ENCODE measurements at regions not wholly inside any gene's neighbourhood (a gene's known extent, or its start where the extent isn't known, plus 50 kb on each side); places are given as distances from the start of the nearest gene placed in this dataset.

- Histone ChIP-seq H3F3A (ENCODE audit: insufficient read depth, low read length) (no peaks in the 10 kb centered on the region), H3K9me3 (replicated peaks; ENCODE audit: insufficient read depth, low read length) (no peaks in the 10 kb centered on the region), H3K27ac (ENCODE audit: low read length) (no peak overlapping the region), H2AFZ (ENCODE audit: low read length) (no peak overlapping the region), H3K9me2 (replicated peaks; ENCODE audit: insufficient read depth, low read length) (no peaks in the 10 kb centered on the region), H3K4me2 (ENCODE audit: low read depth, low read length) (no peak overlapping the region), H3K36me3 (replicated peaks; ENCODE audit: insufficient read depth, low read length) (no peaks in the 10 kb centered on the region), H3K4me1 (ENCODE audit: low read length) (0 out of 2 replicates have a peak, but pooled peaks cover 9% of the 10 kb centered on the region), H3K27me3 (replicated peaks; ENCODE audit: insufficient read depth, low read length) (no peaks in the 10 kb centered on the region), H3K79me2 (ENCODE audit: low read length) (no peaks in the 10 kb centered on the region), H3K9ac (ENCODE audit: low read length) (no peak overlapping the region), H4K20me1 (ENCODE audit: insufficient read depth, low read length) (no peaks in the 10 kb centered on the region), H3K4me3 (ENCODE audit: low read length) (no peak overlapping the region)
- TF ChIP-seq CTCF (IDR thresholded peaks at IDR 0.05; ENCODE audit: low read length): no peak
- no peak for TF ChIP-seq EZH2phosphoT487 (IDR thresholded peaks at IDR 0.05; ENCODE audit: low read length)
- TF ChIP-seq EZH2 (optimal IDR thresholded peaks at IDR 0.05; ENCODE audit: low read depth, low read length): no peak
- DNase-seq: no peak
Measured at GRCh38 chr15:47846128-47846868, 129.0 kb downstream of the SEMA6D start.

- Histone ChIP-seq H3K4me3 (ENCODE audit: low read length) (no peak overlapping the region), H3K27ac (ENCODE audit: low read length) (no peak overlapping the region), H2AFZ (ENCODE audit: low read length) (no peak overlapping the region), H3K9ac (ENCODE audit: low read length) (no peak overlapping the region), H3K9me2 (replicated peaks; ENCODE audit: insufficient read depth, low read length) (no peaks in the 10 kb centered on the region), H3F3A (ENCODE audit: insufficient read depth, low read length) (no peaks in the 10 kb centered on the region), H4K20me1 (ENCODE audit: insufficient read depth, low read length) (no peaks in the 10 kb centered on the region), H3K36me3 (replicated peaks; ENCODE audit: insufficient read depth, low read length) (no peaks in the 10 kb centered on the region), H3K9me3 (replicated peaks; ENCODE audit: insufficient read depth, low read length) (no peaks in the 10 kb centered on the region), H3K4me2 (ENCODE audit: low read depth, low read length) (no peak overlapping the region), H3K27me3 (replicated peaks; ENCODE audit: insufficient read depth, low read length) (no peaks in the 10 kb centered on the region), H3K4me1 (ENCODE audit: low read length) (0 out of 2 replicates have a peak, but pooled peaks cover 9% of the 10 kb centered on the region), H3K79me2 (ENCODE audit: low read length) (no peaks in the 10 kb centered on the region)
- TF ChIP-seq EZH2phosphoT487 (IDR thresholded peaks at IDR 0.05; ENCODE audit: low read length): no peak
- TF ChIP-seq CTCF (IDR thresholded peaks at IDR 0.05; ENCODE audit: low read length): no peak
- no peak for TF ChIP-seq EZH2 (optimal IDR thresholded peaks at IDR 0.05; ENCODE audit: low read depth, low read length)
- DNase-seq: no peak
Measured at GRCh38 chr15:47846876-47847275, 129.6 kb downstream of the SEMA6D start.

- no peak overlapping the region for H3K27ac ChIP-seq (ENCODE audit: low read length)
- H3K9ac ChIP-seq (ENCODE audit: low read length): no peak overlapping the region
- H3K4me1 ChIP-seq (ENCODE audit: low read length): peaks cover 14% of the 10 kb centered on the region
- no peaks in the 10 kb centered on the region for H3K27me3 ChIP-seq (replicated peaks; ENCODE audit: insufficient read depth, low read length)
- H4K20me1 ChIP-seq (ENCODE audit: insufficient read depth, low read length): no peaks in the 10 kb centered on the region
- no peak for TF ChIP-seq EZH2phosphoT487 (IDR thresholded peaks at IDR 0.05; ENCODE audit: low read length)
- TF ChIP-seq EZH2 (optimal IDR thresholded peaks at IDR 0.05; ENCODE audit: low read depth, low read length): no peak
- TF ChIP-seq CTCF (IDR thresholded peaks at IDR 0.05; ENCODE audit: low read length): no peak
- H3K36me3 ChIP-seq (replicated peaks; ENCODE audit: insufficient read depth, low read length): no peaks in the 10 kb centered on the region
- H3K4me3 ChIP-seq (ENCODE audit: low read length): no peak overlapping the region
- no peaks in the 10 kb centered on the region for H3K9me3 ChIP-seq (replicated peaks; ENCODE audit: insufficient read depth, low read length)
- no peaks in the 10 kb centered on the region for H3K79me2 ChIP-seq (ENCODE audit: low read length)
- no peaks in the 10 kb centered on the region for H3K9me2 ChIP-seq (replicated peaks; ENCODE audit: insufficient read depth, low read length)
- no peaks in the 10 kb centered on the region for H3F3A ChIP-seq (ENCODE audit: insufficient read depth, low read length)
- no peak for DNase-seq
- H3K4me2 ChIP-seq (ENCODE audit: low read depth, low read length): no peak overlapping the region
- H2AFZ ChIP-seq (ENCODE audit: low read length): no peak overlapping the region
Measured at GRCh38 chr15:47856071-47856470, 138.8 kb downstream of the SEMA6D start.
